Nephron progenitor cell (in vitro differentiated cells): ENCODE measurements at regions not wholly inside any gene's neighbourhood (a gene's known extent, or its start where the extent isn't known, plus 50 kb on each side); places are given as distances from the start of the nearest gene placed in this dataset.

Experiments used
- DNase-seq: peaks from one replicate; pipeline ENCODE4 v3.0.0; 2021
- H3K27ac Mint-ChIP-seq: 2 replicates; pipeline ENCODE4 v1.8.0; 2021; ENCODE audit warnings: mild to moderate bottlenecking, moderate library complexity, mixed read lengths
- H3K27me3 Mint-ChIP-seq: 2 replicates; pipeline ENCODE4 v1.8.0; 2021; ENCODE audit warnings: mild to moderate bottlenecking, low read depth, mixed read lengths; ENCODE audit not compliant: poor library complexity
- H3K36me3 Mint-ChIP-seq: 2 replicates; pipeline ENCODE4 v1.8.0; 2021; ENCODE audit warnings: low read depth, mixed read lengths
- H3K4me1 Mint-ChIP-seq: 2 replicates; pipeline ENCODE4 v1.8.0; 2021; ENCODE audit warnings: mixed read lengths
- H3K4me3 Mint-ChIP-seq: 2 replicates; pipeline ENCODE4 v1.8.0; 2021; ENCODE audit warnings: mild to moderate bottlenecking, moderate library complexity, mixed read lengths
- H3K9me3 Mint-ChIP-seq: 2 replicates; pipeline ENCODE4 v1.8.0; 2021; ENCODE audit warnings: mild to moderate bottlenecking, moderate library complexity, mixed read lengths
- TF ChIP-seq, protein P1 (sequence below): fragments of 200-600 bp; sonication (generic); IDR thresholded peaks from 2 replicates; pipeline ENCODE4 v1.5.0; 2021; ENCODE audit warnings: antibody characterized with exemption

DNA sequence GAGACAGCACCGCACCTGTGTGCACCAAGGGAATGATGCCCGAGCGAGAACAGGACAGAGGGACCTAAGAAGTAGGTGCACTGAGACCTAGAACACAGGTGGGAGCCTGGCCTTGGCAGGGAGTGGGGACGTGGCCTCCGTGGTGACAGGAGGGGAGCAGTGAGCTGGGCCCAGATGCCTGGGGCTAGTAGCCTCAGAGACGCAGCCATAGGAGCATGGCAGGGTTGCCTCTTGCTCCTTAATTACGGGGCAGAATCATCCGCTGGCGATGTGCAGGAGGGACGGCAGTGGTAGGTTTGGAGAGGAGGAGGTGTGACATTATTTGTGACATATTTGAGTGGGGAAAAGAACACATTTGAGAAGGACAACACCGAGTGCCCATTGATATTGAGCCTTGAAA is 57.0 kb upstream of the HPCAL1 start:
- peak; percentile 0 for DNase-seq
- no peaks in the 10 kb centered on the region for H3K36me3 Mint-ChIP-seq
- H3K4me3 Mint-ChIP-seq: no peak overlapping the region
- H3K9me3 Mint-ChIP-seq: peaks cover 19% of the 10 kb centered on the region
- H3K27ac Mint-ChIP-seq: no peak overlapping the region
- TF ChIP-seq, protein P1, sequence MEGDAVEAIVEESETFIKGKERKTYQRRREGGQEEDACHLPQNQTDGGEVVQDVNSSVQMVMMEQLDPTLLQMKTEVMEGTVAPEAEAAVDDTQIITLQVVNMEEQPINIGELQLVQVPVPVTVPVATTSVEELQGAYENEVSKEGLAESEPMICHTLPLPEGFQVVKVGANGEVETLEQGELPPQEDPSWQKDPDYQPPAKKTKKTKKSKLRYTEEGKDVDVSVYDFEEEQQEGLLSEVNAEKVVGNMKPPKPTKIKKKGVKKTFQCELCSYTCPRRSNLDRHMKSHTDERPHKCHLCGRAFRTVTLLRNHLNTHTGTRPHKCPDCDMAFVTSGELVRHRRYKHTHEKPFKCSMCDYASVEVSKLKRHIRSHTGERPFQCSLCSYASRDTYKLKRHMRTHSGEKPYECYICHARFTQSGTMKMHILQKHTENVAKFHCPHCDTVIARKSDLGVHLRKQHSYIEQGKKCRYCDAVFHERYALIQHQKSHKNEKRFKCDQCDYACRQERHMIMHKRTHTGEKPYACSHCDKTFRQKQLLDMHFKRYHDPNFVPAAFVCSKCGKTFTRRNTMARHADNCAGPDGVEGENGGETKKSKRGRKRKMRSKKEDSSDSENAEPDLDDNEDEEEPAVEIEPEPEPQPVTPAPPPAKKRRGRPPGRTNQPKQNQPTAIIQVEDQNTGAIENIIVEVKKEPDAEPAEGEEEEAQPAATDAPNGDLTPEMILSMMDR: no peak
- peaks cover 12% of the 10 kb centered on the region for H3K27me3 Mint-ChIP-seq
- H3K4me1 Mint-ChIP-seq: peaks cover 4% of the 10 kb centered on the region

DNA sequence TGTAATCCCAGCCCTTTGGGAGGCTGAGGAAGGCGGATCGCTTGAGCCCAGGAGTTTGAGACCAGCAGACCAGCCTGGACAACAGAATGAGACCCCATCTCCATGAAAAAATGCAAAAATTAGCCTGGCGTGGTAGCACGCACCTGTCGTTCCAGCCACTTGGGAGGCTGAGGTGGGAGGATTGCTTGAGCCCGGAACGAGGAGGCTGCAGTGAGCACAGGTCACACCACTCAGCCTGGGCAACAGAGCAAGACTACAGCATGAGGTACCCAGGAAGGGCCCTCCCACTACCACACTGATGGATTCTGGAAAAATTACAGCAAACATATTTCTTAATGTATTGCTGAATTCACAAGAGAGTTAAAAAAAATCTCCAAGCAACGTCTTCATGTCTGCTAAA is 56.3 kb upstream of the HPCAL1 start:
- Mint-ChIP-seq H3K4me3 (no peak overlapping the region), H3K36me3 (no peaks in the 10 kb centered on the region), H3K27ac (no peak overlapping the region), H3K4me1 (peaks cover 4% of the 10 kb centered on the region), H3K9me3 (peaks cover 23% of the 10 kb centered on the region), H3K27me3 (peaks cover 13% of the 10 kb centered on the region)
- TF ChIP-seq, protein P1: no peak
- no peak for DNase-seq

DNA sequence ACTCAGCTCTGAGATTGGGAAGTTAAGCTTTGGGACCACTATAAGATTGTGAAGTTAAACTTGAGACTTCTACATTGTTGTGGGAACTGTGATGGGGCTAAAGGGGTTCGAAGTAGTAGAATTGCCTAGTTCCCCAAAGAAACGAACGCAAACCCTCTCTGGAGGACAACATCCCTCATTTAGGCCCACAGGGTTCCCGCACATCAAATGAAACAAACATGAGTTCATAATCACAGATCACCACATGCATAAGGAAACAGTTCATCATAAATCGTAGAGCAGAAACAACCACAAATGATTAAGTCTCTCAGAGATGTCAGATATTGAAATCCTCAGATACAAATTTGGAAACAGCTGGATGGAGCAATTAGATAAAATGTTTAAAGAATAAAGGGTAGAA is 55.9 kb upstream of the HPCAL1 start:
- Mint-ChIP-seq H3K9me3 (peaks cover 23% of the 10 kb centered on the region), H3K27ac (no peak overlapping the region)
- no peak for DNase-seq

DNA sequence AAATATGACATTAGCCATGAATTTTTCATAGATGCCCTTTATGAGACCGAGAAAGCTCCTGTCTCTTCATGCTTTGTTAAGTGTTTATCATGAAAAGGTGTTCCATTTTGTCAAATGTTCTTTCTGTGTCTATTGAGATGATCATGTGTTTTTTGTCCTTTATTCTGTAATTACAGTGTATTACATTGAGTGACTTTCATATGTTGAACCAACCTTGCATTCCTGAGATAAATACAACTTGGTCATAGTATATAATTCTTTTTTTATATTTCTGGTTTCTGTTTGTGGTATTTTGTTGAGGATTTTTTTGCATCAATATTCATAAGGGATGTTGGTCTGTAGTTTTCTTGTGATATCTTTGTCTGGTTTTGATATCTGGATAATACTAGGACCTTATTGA is 52.9 kb upstream of the HPCAL1 start:
- TF ChIP-seq, protein P1: no peak
- H3K4me3 Mint-ChIP-seq: no peak overlapping the region
- H3K27me3 Mint-ChIP-seq: peaks cover 3% of the 10 kb centered on the region
- H3K9me3 Mint-ChIP-seq: peaks cover 23% of the 10 kb centered on the region
- H3K27ac Mint-ChIP-seq: no peak overlapping the region
- H3K4me1 Mint-ChIP-seq: peaks cover 11% of the 10 kb centered on the region
- no peaks in the 10 kb centered on the region for H3K36me3 Mint-ChIP-seq
- no peak for DNase-seq

More for the DNA sequence above, 55.9 kb upstream of the HPCAL1 start:
- Mint-ChIP-seq H3K4me3 (no peak overlapping the region), H3K36me3 (no peaks in the 10 kb centered on the region), H3K4me1 (peaks cover 4% of the 10 kb centered on the region), H3K27me3 (peaks cover 10% of the 10 kb centered on the region)
- TF ChIP-seq, protein P1: no peak

DNA sequence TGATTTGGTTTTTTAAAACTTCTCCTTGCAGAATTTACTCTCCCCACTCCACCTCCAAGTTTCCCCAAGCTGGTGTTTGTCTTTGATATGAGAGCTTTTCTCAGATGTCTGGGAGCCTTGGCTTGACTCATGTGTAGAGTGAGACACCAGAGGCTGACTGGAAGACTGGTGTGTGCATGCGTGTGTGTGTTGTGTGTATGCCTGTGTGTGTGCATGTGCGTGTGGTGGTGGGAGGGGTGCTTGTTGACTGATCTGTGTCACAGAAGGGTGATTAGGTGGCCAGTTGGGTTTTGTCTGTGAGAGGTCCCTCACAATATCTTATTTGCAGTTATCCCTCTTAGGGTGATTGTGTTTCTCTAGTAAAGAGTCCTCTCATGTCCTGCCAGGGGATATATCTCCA is 50.5 kb upstream of the HPCAL1 start:
- Mint-ChIP-seq H3K9me3 (peaks cover 23% of the 10 kb centered on the region), H3K27me3 (peaks cover 3% of the 10 kb centered on the region), H3K4me3 (no peak overlapping the region), H3K36me3 (no peaks in the 10 kb centered on the region), H3K27ac (no peak overlapping the region), H3K4me1 (peaks cover 11% of the 10 kb centered on the region)
- peak; percentile 0 for DNase-seq
- TF ChIP-seq, protein P1: no peak

DNA sequence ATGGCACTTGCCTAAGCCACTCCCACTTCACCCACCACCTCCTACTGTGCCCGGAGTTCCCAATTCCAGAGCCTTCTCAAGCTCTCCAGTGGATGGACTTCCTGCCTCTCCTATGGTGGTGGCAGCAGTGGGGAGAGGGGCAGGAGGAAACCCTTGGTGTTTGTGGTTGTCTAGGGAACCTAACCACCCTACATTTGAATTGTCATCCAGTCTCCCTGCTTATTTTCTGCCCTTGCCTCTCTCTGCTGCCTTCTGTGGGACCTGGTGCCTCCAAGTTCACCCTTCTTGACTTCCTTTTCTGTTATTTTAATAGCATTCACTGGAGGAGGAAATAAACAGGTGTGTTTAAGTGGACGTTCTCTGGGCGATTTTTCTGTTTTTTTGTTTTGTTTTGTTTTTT is 50.0 kb upstream of the HPCAL1 start:
- TF ChIP-seq, protein P1: no peak
- H3K27me3 Mint-ChIP-seq: peaks cover 3% of the 10 kb centered on the region
- peaks cover 23% of the 10 kb centered on the region for H3K9me3 Mint-ChIP-seq
- peaks cover 11% of the 10 kb centered on the region for H3K4me1 Mint-ChIP-seq
- DNase-seq: peak; percentile 0
- no peaks in the 10 kb centered on the region for H3K36me3 Mint-ChIP-seq
- no peak overlapping the region for H3K27ac Mint-ChIP-seq
- no peak overlapping the region for H3K4me3 Mint-ChIP-seq
